K562 (cell line): ENCODE measurements at regions not wholly inside any gene's neighbourhood (a gene's known extent, or its start where the extent isn't known, plus 50 kb on each side); places are given as distances from the start of the nearest gene placed in this dataset.

Experiments used
- ATAC-seq: fragments of 200-7000 bp; cut with Tn5 transposase; 3 replicates; pipeline ENCODE4 v1.9.1; 2020; ENCODE audit warnings: moderate library complexity
- BruUV-seq: library from RNA; stranded (reverse); fragments of 400-500 nt; replicated peaks from 2 replicates; lab custom pipeline; 2021; lab: Mats Ljungman, UMichigan
- CTCF ChIA-PET: fragments of 300-600 bp; formaldehyde crosslinking; extraction: SDS; loops from one replicate; lab custom pipeline; 2021; ENCODE audit warnings: low intra/inter-chr PET ratio; lab: Yijun Ruan, JAX
- POLR2A ChIA-PET: fragments of 300-600, 350-650 bp; sonication (Branson Sonifier 250); formaldehyde crosslinking; extraction: SDS; loops from one replicate; lab custom pipeline; 2021; ENCODE audit warnings: antibody characterized with exemption, inconsistent platforms; lab: Yijun Ruan, JAX
- DNase-seq, 4 experiments: peaks; one replicate each; pipeline versions ENCODE4 v3.0.0 to v3.0.0-alpha.2; 2011 to 2018; ENCODE audit warnings: low spot score in 3 of 4, mixed read lengths in 3 of 4; ENCODE audit errors: extremely low read depth in 1 of 4
- FAIRE-seq: peaks from 2 replicates; lab custom pipeline; 2011; peaks lifted over from hg19 to GRCh38; lab: Jason Lieb, UNC
- H2AFZ ChIP-seq: 2 replicates; pipeline ENCODE4 v1.6.0; 2011; ENCODE audit warnings: low read depth, low read length, control low read depth, inconsistent platforms
- H3K27ac ChIP-seq: fragments of 200-600 bp; 3 replicates; pipeline ENCODE4 v1.8.0; 2011; ENCODE audit warnings: low read depth, mild to moderate bottlenecking, control low read depth, inconsistent platforms, low read length, moderate library complexity, mixed read lengths; ENCODE audit errors: extremely low read depth
- H3K27me3 ChIP-seq, 2 experiments: fragments of 300-600 bp in 1 of 2; 2 replicates in 1 of 2; 3 replicates in 1 of 2; pipeline versions ENCODE4 v1.6.0 to v1.8.0; 2011; ENCODE audit warnings: inconsistent platforms in 2 of 2, low read length in 2 of 2, mild to moderate bottlenecking in 1 of 2, mixed read lengths in 1 of 2, moderate library complexity in 1 of 2; ENCODE audit not compliant: control insufficient read depth in 2 of 2, insufficient read depth in 2 of 2
- H3K36me3 ChIP-seq: fragments of 300-600 bp; 3 replicates; pipeline ENCODE4 v1.8.0; 2011; ENCODE audit warnings: mild to moderate bottlenecking, low read length, inconsistent platforms; ENCODE audit not compliant: control insufficient read depth, insufficient read depth
- H3K4me1 ChIP-seq, 2 experiments: fragments of 200-600 bp in 1 of 2; replicated peaks in 1 of 2; 2 replicates in 1 of 2; 3 replicates in 1 of 2; pipeline versions ENCODE4 v1.5.1 to v1.8.0; 2011; ENCODE audit warnings: inconsistent platforms in 2 of 2, low read length in 2 of 2, mild to moderate bottlenecking in 1 of 2, mixed read lengths in 1 of 2, moderate library complexity in 1 of 2; ENCODE audit not compliant: control insufficient read depth in 2 of 2, insufficient read depth in 2 of 2
- H3K4me2 ChIP-seq: 2 replicates; pipeline ENCODE4 v1.6.1; 2011; ENCODE audit warnings: low read length, control low read depth, inconsistent platforms, mixed read lengths; ENCODE audit not compliant: insufficient read depth
- H3K4me3 ChIP-seq: fragments of 200-600 bp; sonication (generic), shearing (Covaris generic); 2 replicates; pipeline ENCODE4 v1.5.1; 2016; ENCODE audit warnings: control low read depth, inconsistent platforms
- H3K79me2 ChIP-seq: fragments of 200-600 bp; 3 replicates; pipeline ENCODE4 v1.8.0; 2011; ENCODE audit warnings: low read length, inconsistent platforms; ENCODE audit not compliant: control insufficient read depth, insufficient read depth
- H3K9ac ChIP-seq, 2 experiments: 2 replicates each; pipeline versions ENCODE4 v1.6.0 to v1.6.1; 2011; ENCODE audit warnings: low read depth in 2 of 2, low read length in 2 of 2, control low read depth in 1 of 2, inconsistent platforms in 1 of 2, mild to moderate bottlenecking in 1 of 2, mixed read lengths in 1 of 2; ENCODE audit not compliant: insufficient read depth in 1 of 2
- H3K9me1 ChIP-seq: one replicate; pipeline ENCODE4 v1.6.0; 2011; ENCODE audit warnings: inconsistent platforms, mild to moderate bottlenecking, low read length, moderate library complexity; ENCODE audit not compliant: control insufficient read depth, insufficient read depth
- H3K9me3 ChIP-seq: replicated peaks from 2 replicates; pipeline ENCODE4 v1.5.1; 2011; ENCODE audit warnings: low read depth, low read length, inconsistent platforms; ENCODE audit not compliant: control insufficient read depth, insufficient read depth
- H4K20me1 ChIP-seq: replicated peaks from 2 replicates; pipeline ENCODE4 v1.6.1; 2011; ENCODE audit warnings: low read length, inconsistent platforms, mixed read lengths; ENCODE audit not compliant: control insufficient read depth, insufficient read depth
- BRD9 ChIP-seq: fragments of 450-650 bp; IDR thresholded peaks from 2 replicates; pipeline ENCODE4 v1.6.1; 2018; ENCODE audit warnings: low read depth; ENCODE audit not compliant: partially characterized antibody
- ETS2 ChIP-seq: IDR thresholded peaks from 2 replicates; pipeline ENCODE4 v1.6.1; 2016; ENCODE audit warnings: borderline replicate concordance, missing genetic modification characterization, mild to moderate bottlenecking, moderate library complexity, missing compliant biosample characterization; ENCODE audit not compliant: poor library complexity, severe bottlenecking
- GATA2 ChIP-seq: sonication (generic); formaldehyde crosslinking; IDR thresholded peaks from 2 replicates; pipeline ENCODE4 v1.4.0; 2020; ENCODE audit warnings: mild to moderate bottlenecking, missing genetic modification reagents
- KDM4B ChIP-seq, 2 experiments: fragments of 450-650 bp in 1 of 2; sonication (generic) in 1 of 2; IDR thresholded peaks; 2 replicates each; pipeline ENCODE4 v1.6.1; 2016 to 2017; ENCODE audit warnings: borderline replicate concordance in 2 of 2, antibody characterized with exemption in 1 of 2, low read depth in 1 of 2, mild to moderate bottlenecking in 1 of 2
- NEUROD1 ChIP-seq: fragments of 150-350 bp; IDR thresholded peaks from 2 replicates; pipeline ENCODE4 v1.6.1; 2014; ENCODE audit warnings: borderline replicate concordance, low read length, low read depth; ENCODE audit not compliant: partially characterized antibody
- OTX1 ChIP-seq: fragments of 450-650 bp; formaldehyde crosslinking; IDR thresholded peaks from 2 replicates; pipeline ENCODE4 v1.4.0; 2022; ENCODE audit warnings: mild to moderate bottlenecking
- PHB2 ChIP-seq: fragments of 450-650 bp; IDR thresholded peaks from 2 replicates; pipeline ENCODE4 v1.6.1; 2017; ENCODE audit warnings: low read depth
- PHF21A ChIP-seq: fragments of 450-650 bp; IDR thresholded peaks from 2 replicates; pipeline ENCODE4 v1.6.1; 2017; ENCODE audit warnings: low read depth, borderline replicate concordance
- RBM39 ChIP-seq: fragments of 200-400 bp; formaldehyde crosslinking; optimal IDR thresholded peaks from 2 replicates; pipeline ENCODE3; 2018; ENCODE audit warnings: low read depth, low read length
- SIN3B ChIP-seq: fragments of 450-650 bp; IDR thresholded peaks from 2 replicates; pipeline ENCODE4 v1.6.1; 2017; ENCODE audit warnings: low read depth, mild to moderate bottlenecking, moderate library complexity
- SLC30A9 ChIP-seq: fragments of 250-450 bp; sonication (Bioruptor Pico); IDR thresholded peaks from 2 replicates; pipeline ENCODE4 v1.8.0; 2022; ENCODE audit warnings: mild to moderate bottlenecking, moderate library complexity
- SMAD2 ChIP-seq: fragments of 150-350 bp; IDR thresholded peaks from 2 replicates; pipeline ENCODE4 v1.6.1; 2014; ENCODE audit warnings: low read depth, mild to moderate bottlenecking, low read length
- SRF ChIP-seq, 2 experiments: fragments of 250-450, 450-650 bp in 1 of 2; sonication (Bioruptor Pico) in 1 of 2; sonication (generic) in 1 of 2; formaldehyde crosslinking; IDR thresholded peaks; 2 replicates each; pipeline versions ENCODE4 v1.5.0 to v1.5.1; 2020 to 2022; ENCODE audit warnings: mild to moderate bottlenecking in 1 of 2, missing genetic modification reagents in 1 of 2
- STAT5B ChIP-seq: fragments of 250-450 bp; sonication (Bioruptor Pico); IDR thresholded peaks from 2 replicates; pipeline ENCODE4 v1.8.0; 2021; ENCODE audit warnings: mild to moderate bottlenecking, inconsistent platforms
- TBP ChIP-seq: optimal IDR thresholded peaks from 2 replicates; pipeline ENCODE3; 2011; ENCODE audit warnings: low read depth, low read length, improper control_type of control experiment
- THRAP3 ChIP-seq: fragments of 450-650 bp; IDR thresholded peaks from 2 replicates; pipeline ENCODE4 v1.6.1; 2016; ENCODE audit warnings: mild to moderate bottlenecking, inconsistent platforms, borderline replicate concordance
- ZNF184 ChIP-seq: sonication (generic); formaldehyde crosslinking; IDR thresholded peaks from 2 replicates; pipeline ENCODE4 v1.5.0; 2020; ENCODE audit warnings: missing genetic modification reagents
- WGBS: fragments of 100-300 bp; shearing (Covaris generic); methylation state at CpG from one replicate; pipeline ENCODE4 v1.1.6; 2016; ENCODE audit warnings: low coverage, mixed read lengths; ENCODE audit not compliant: insufficient coverage; ENCODE audit errors: missing lambda C conversion rate; 5-methylcytosine and 5-hydroxymethylcytosine counted together
- in situ Hi-C: fragments of 300-500 bp; cut with MboI; formaldehyde crosslinking; loops from 4 replicates; pipeline ENCODE4 v1.15.0; 2018; ENCODE audit warnings: inconsistent platforms, mixed read lengths
- intact Hi-C: fragments of 100-400 bp; cut with micrococcal nuclease; formaldehyde crosslinking; loops from 2 replicates; pipeline ENCODE4 v1.14.2; 2022
- TF ChIP-seq, protein P1 (sequence below): sonication (generic); formaldehyde crosslinking; IDR thresholded peaks from 2 replicates; pipeline ENCODE4 v1.5.0; 2020; ENCODE audit warnings: missing genetic modification reagents
- TF ChIP-seq, protein P2 (sequence below), 2 experiments: fragments of 150-350 bp in 1 of 2; IDR thresholded peaks; 2 replicates each; pipeline ENCODE4 v1.6.1; 2012 to 2016; ENCODE audit warnings: low read depth in 2 of 2, low read length in 2 of 2, mild to moderate bottlenecking in 1 of 2, moderate library complexity in 1 of 2
- TF ChIP-seq, protein P3 (sequence below): fragments of 200-800 bp; sonication (Bioruptor generic); IDR thresholded peaks from 2 replicates; pipeline ENCODE4 v1.6.1; 2017; ENCODE audit warnings: missing genetic modification characterization, missing compliant biosample characterization

DNA sequence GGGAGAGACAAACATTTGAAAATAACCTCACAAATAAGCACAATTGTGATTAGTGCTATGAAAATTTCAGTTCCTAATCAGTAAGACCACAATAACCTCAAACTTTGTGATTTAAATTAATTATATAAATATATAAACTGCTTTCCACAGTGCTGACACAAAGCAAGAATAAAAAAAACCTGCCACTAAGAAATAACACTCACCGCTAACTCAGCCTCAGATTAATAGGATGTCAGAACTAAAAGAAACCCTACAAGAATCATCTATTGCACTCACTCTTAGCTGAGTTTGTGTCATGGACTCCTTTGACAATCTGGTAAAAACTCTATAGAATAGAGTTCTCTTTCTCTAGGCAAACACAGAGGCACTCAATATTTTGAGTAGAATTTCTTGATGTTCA, 68.4 kb downstream of the SLC41A2 start:
- H3K4me2 ChIP-seq: no peak overlapping the region
- H3K4me1 ChIP-seq: no peaks in the 10 kb centered on the region
- no peak overlapping the region for H3K4me3 ChIP-seq
- in situ Hi-C loops (no loop called here), intact Hi-C loops (no loop called here)
- H3K9me3 ChIP-seq: no peaks in the 10 kb centered on the region
- H4K20me1 ChIP-seq: no peaks in the 10 kb centered on the region
- ATAC-seq (no peak), DNase-seq (no peak), FAIRE-seq (no peak)
- CTCF ChIA-PET: no interaction called here
- no peaks in the 10 kb centered on the region for H3K79me2 ChIP-seq
- BruUV-seq: no TSS peak
- no peak overlapping the region for H3K9ac ChIP-seq
- peaks cover 0 to 6% of the 10 kb centered on the region in 2 experiments; a peak in 1 of 5 replicates for H3K27me3 ChIP-seq
- TF ChIP-seq SMAD2: no peak
- TF ChIP-seq, protein P1, sequence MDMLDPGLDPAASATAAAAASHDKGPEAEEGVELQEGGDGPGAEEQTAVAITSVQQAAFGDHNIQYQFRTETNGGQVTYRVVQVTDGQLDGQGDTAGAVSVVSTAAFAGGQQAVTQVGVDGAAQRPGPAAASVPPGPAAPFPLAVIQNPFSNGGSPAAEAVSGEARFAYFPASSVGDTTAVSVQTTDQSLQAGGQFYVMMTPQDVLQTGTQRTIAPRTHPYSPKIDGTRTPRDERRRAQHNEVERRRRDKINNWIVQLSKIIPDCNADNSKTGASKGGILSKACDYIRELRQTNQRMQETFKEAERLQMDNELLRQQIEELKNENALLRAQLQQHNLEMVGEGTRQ (CRISPR knock-in tag): no peak
- no peak for TF ChIP-seq SRF (CRISPR knock-in tag; IDR thresholded peaks at IDR 0.05)
- TF ChIP-seq OTX1 (CRISPR knock-in tag): no peak
- no peak for TF ChIP-seq PHF21A
- TF ChIP-seq, protein P2, sequence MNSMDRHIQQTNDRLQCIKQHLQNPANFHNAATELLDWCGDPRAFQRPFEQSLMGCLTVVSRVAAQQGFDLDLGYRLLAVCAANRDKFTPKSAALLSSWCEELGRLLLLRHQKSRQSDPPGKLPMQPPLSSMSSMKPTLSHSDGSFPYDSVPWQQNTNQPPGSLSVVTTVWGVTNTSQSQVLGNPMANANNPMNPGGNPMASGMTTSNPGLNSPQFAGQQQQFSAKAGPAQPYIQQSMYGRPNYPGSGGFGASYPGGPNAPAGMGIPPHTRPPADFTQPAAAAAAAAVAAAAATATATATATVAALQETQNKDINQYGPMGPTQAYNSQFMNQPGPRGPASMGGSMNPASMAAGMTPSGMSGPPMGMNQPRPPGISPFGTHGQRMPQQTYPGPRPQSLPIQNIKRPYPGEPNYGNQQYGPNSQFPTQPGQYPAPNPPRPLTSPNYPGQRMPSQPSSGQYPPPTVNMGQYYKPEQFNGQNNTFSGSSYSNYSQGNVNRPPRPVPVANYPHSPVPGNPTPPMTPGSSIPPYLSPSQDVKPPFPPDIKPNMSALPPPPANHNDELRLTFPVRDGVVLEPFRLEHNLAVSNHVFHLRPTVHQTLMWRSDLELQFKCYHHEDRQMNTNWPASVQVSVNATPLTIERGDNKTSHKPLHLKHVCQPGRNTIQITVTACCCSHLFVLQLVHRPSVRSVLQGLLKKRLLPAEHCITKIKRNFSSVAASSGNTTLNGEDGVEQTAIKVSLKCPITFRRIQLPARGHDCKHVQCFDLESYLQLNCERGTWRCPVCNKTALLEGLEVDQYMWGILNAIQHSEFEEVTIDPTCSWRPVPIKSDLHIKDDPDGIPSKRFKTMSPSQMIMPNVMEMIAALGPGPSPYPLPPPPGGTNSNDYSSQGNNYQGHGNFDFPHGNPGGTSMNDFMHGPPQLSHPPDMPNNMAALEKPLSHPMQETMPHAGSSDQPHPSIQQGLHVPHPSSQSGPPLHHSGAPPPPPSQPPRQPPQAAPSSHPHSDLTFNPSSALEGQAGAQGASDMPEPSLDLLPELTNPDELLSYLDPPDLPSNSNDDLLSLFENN (IDR thresholded peaks at IDR 0.05; ENCODE audit: low read depth in 2 of 2, low read length in 2 of 2): no peak
- TF ChIP-seq ETS2: no peak
- TF ChIP-seq SLC30A9 (CRISPR knock-in tag): no peak
- TF ChIP-seq ZNF184 (CRISPR knock-in tag): no peak
- TF ChIP-seq SIN3B: no peak
- no peak for TF ChIP-seq NEUROD1
- no peak for TF ChIP-seq STAT5B (CRISPR knock-in tag)
- TF ChIP-seq THRAP3: no peak
- TF ChIP-seq PHB2: no peak
- no peak for TF ChIP-seq KDM4B (IDR thresholded peaks at IDR 0.05; ENCODE audit: borderline replicate concordance in 2 of 2, low read depth in 1 of 2)
- TF ChIP-seq BRD9: no peak
- TF ChIP-seq, protein P3, sequence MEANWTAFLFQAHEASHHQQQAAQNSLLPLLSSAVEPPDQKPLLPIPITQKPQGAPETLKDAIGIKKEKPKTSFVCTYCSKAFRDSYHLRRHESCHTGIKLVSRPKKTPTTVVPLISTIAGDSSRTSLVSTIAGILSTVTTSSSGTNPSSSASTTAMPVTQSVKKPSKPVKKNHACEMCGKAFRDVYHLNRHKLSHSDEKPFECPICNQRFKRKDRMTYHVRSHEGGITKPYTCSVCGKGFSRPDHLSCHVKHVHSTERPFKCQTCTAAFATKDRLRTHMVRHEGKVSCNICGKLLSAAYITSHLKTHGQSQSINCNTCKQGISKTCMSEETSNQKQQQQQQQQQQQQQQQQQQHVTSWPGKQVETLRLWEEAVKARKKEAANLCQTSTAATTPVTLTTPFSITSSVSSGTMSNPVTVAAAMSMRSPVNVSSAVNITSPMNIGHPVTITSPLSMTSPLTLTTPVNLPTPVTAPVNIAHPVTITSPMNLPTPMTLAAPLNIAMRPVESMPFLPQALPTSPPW (CRISPR knock-in tag): no peak
- no peak for TF ChIP-seq TBP
- no peak for TF ChIP-seq GATA2 (CRISPR knock-in tag)
- no peak for TF ChIP-seq RBM39
- H2AFZ ChIP-seq: no peak overlapping the region
- no peaks in the 10 kb centered on the region for H3K36me3 ChIP-seq
- H3K9me1 ChIP-seq: no peaks in the 10 kb centered on the region
- POLR2A ChIA-PET: no interaction called here
- no peak overlapping the region for H3K27ac ChIP-seq
- WGBS: 0% methylated on average over 1 of the region's 1 CpG
